GM12878 (cell line): ENCODE measurements at regions not wholly inside any gene's neighbourhood (a gene's known extent, or its start where the extent isn't known, plus 50 kb on each side); places are given as distances from the start of the nearest gene placed in this dataset.

ENCODE experiments used
- ATAC-seq: fragments of 200-7000 bp; cut with Tn5 transposase; 3 replicates; pipeline ENCODE4 v1.9.1; 2020; ENCODE audit warnings: mild to moderate bottlenecking, moderate library complexity
- BruUV-seq: library from RNA; stranded (reverse); fragments of 400-500 nt; replicated peaks from 2 replicates; lab custom pipeline; 2021; lab: Mats Ljungman, UMichigan
- CTCF ChIA-PET: fragments of 300-600 bp; sonication (Branson Sonifier 250); formaldehyde crosslinking; extraction: SDS; loops from one replicate; lab custom pipeline; 2021; ENCODE audit warnings: inconsistent platforms; lab: Yijun Ruan, JAX
- POLR2A ChIA-PET: fragments of 350-600 bp; formaldehyde crosslinking; extraction: SDS; loops from one replicate; lab custom pipeline; 2021; ENCODE audit warnings: inconsistent platforms; lab: Charles Lee
- RAD21 ChIA-PET: fragments of 300-600 bp; sonication (Branson Sonifier 250); formaldehyde crosslinking; loops from one replicate; lab custom pipeline; 2023; ENCODE audit warnings: antibody characterized with exemption; ENCODE audit not compliant: unreplicated experiment; lab: Charles Lee
- SMC1A ChIA-PET: fragments of 300-600 bp; sonication (Branson Sonifier 250); formaldehyde crosslinking; loops from one replicate; lab custom pipeline; 2023; ENCODE audit not compliant: unreplicated experiment, uncharacterized antibody; lab: Charles Lee
- DNase-seq: peaks from one replicate; pipeline ENCODE4 v3.0.0-alpha.2; 2011; ENCODE audit warnings: low read depth, low spot score
- FAIRE-seq: peaks from 3 replicates; lab custom pipeline; 2011; peaks lifted over from hg19 to GRCh38; lab: Jason Lieb, UNC
- H2AFZ ChIP-seq: 2 replicates; pipeline ENCODE4 v1.6.0; 2011; ENCODE audit warnings: low read depth, low read length, control low read depth; ENCODE audit not compliant: control insufficient read depth
- H3K27ac ChIP-seq: 2 replicates; pipeline ENCODE4 v1.5.1; 2011; ENCODE audit warnings: control low read depth; ENCODE audit not compliant: control insufficient read depth, insufficient read depth
- H3K27me3 ChIP-seq, 2 experiments: replicated peaks in 1 of 2; 2 replicates each; pipeline versions ENCODE4 v1.6.0 to v1.6.1; 2011; ENCODE audit warnings: low read length in 1 of 2; ENCODE audit not compliant: control insufficient read depth in 2 of 2, insufficient read depth in 2 of 2
- H3K36me3 ChIP-seq, 2 experiments: 2 replicates each; pipeline ENCODE4 v1.5.1; 2011; ENCODE audit warnings: low read length in 1 of 2; ENCODE audit not compliant: control insufficient read depth in 2 of 2, insufficient read depth in 2 of 2
- H3K4me1 ChIP-seq: 2 replicates; pipeline ENCODE4 v1.6.1; 2011; ENCODE audit warnings: mild to moderate bottlenecking, low read length, moderate library complexity, mixed read lengths; ENCODE audit not compliant: control insufficient read depth, insufficient read depth
- H3K4me2 ChIP-seq: 2 replicates; pipeline ENCODE4 v1.6.0; 2011; ENCODE audit warnings: control low read depth; ENCODE audit not compliant: control insufficient read depth, insufficient read depth
- H3K4me3 ChIP-seq: fragments of 200-600 bp; sonication (generic); 2 replicates; pipeline ENCODE4 v1.5.1; 2016
- H3K79me2 ChIP-seq: 2 replicates; pipeline ENCODE4 v1.6.0; 2011; ENCODE audit warnings: low read length; ENCODE audit not compliant: control insufficient read depth, insufficient read depth
- H3K9ac ChIP-seq: 2 replicates; pipeline ENCODE4 v1.8.0; 2011; ENCODE audit warnings: low read length, control low read depth, mixed read lengths; ENCODE audit not compliant: control insufficient read depth, insufficient read depth
- H3K9me3 ChIP-seq: replicated peaks from 3 replicates; pipeline ENCODE4 v1.5.1; 2011; ENCODE audit warnings: mild to moderate bottlenecking, low read length; ENCODE audit not compliant: control insufficient read depth, insufficient read depth
- H4K20me1 ChIP-seq: 2 replicates; pipeline ENCODE4 v1.6.0; 2011; ENCODE audit not compliant: control insufficient read depth, insufficient read depth
- CBFB ChIP-seq: IDR thresholded peaks from 2 replicates; pipeline ENCODE4 v1.6.1; 2016; ENCODE audit warnings: antibody characterized with exemption, low read depth
- CHD1 ChIP-seq: IDR thresholded peaks from 2 replicates; pipeline ENCODE4 v1.6.1; 2012; ENCODE audit warnings: low read depth, low read length, improper control_type of control experiment
- CHD4 ChIP-seq: fragments of 200-600 bp; sonication (generic); IDR thresholded peaks from 2 replicates; pipeline ENCODE4 v1.6.1; 2016; ENCODE audit warnings: mild to moderate bottlenecking
- CREB1 ChIP-seq: IDR thresholded peaks from 2 replicates; pipeline ENCODE4 v1.6.1; 2012; ENCODE audit warnings: low read depth, mild to moderate bottlenecking, inconsistent platforms
- ESRRA ChIP-seq: IDR thresholded peaks from 2 replicates; pipeline ENCODE4 v1.6.1; 2012; ENCODE audit warnings: mild to moderate bottlenecking, low read length, improper control_type of control experiment
- HDAC2 ChIP-seq: fragments of 200-600 bp; sonication (generic); IDR thresholded peaks from 2 replicates; pipeline ENCODE4 v1.6.1; 2017
- JUNB ChIP-seq: IDR thresholded peaks from 2 replicates; pipeline ENCODE4 v1.6.1; 2016; ENCODE audit warnings: antibody characterized with exemption, mild to moderate bottlenecking
- KAT2A ChIP-seq: conservative IDR thresholded peaks from 2 replicates; pipeline ENCODE4 v1.6.1; 2011; ENCODE audit warnings: low read depth, low read length; ENCODE audit not compliant: control insufficient read depth
- NFXL1 ChIP-seq: fragments of 450-650 bp; IDR thresholded peaks from 2 replicates; pipeline ENCODE4 v1.6.1; 2017; ENCODE audit warnings: antibody characterized with exemption, mild to moderate bottlenecking, borderline replicate concordance
- NR2C2 ChIP-seq: IDR thresholded peaks from 2 replicates; pipeline ENCODE4 v1.6.1; 2011; ENCODE audit warnings: borderline replicate concordance, low read depth; ENCODE audit not compliant: control insufficient read depth, insufficient read length
- PAX5 ChIP-seq: IDR thresholded peaks from 2 replicates; pipeline ENCODE4 v1.6.1; 2011; ENCODE audit warnings: low read depth, low read length, borderline replicate concordance
- RB1 ChIP-seq: fragments of 450-650 bp; formaldehyde crosslinking; IDR thresholded peaks from 2 replicates; pipeline ENCODE4 v1.6.1; 2017; ENCODE audit warnings: mild to moderate bottlenecking, borderline replicate concordance
- SMAD1 ChIP-seq: fragments of 450-650 bp; IDR thresholded peaks from 2 replicates; pipeline ENCODE4 v1.6.1; 2018; ENCODE audit warnings: mild to moderate bottlenecking, low read depth; ENCODE audit not compliant: partially characterized antibody
- SPI1 ChIP-seq: IDR thresholded peaks from 2 replicates; pipeline ENCODE4 v1.6.1; 2011; ENCODE audit warnings: low read depth, mild to moderate bottlenecking, low read length, moderate library complexity, borderline replicate concordance; ENCODE audit not compliant: insufficient read depth
- SRF ChIP-seq, 2 experiments: IDR thresholded peaks; 2 replicates each; pipeline ENCODE4 v1.6.1; 2011; ENCODE audit warnings: low read depth in 2 of 2, low read length in 2 of 2, mild to moderate bottlenecking in 1 of 2, moderate library complexity in 1 of 2
- STAT1 ChIP-seq: fragments of 450-650 bp; conservative IDR thresholded peaks from 2 replicates; pipeline ENCODE4 v1.6.1; 2014; ENCODE audit warnings: antibody characterized with exemption, mild to moderate bottlenecking
- ZBED1 ChIP-seq: IDR thresholded peaks from 2 replicates; pipeline ENCODE4 v1.6.1; 2016; ENCODE audit warnings: borderline replicate concordance
- ZNF217 ChIP-seq: fragments of 450-650 bp; IDR thresholded peaks from 2 replicates; pipeline ENCODE4 v1.6.1; 2017; ENCODE audit warnings: antibody characterized with exemption, mild to moderate bottlenecking
- ZNF622 ChIP-seq: fragments of 450-650 bp; IDR thresholded peaks from 2 replicates; pipeline ENCODE4 v1.6.1; 2017; ENCODE audit warnings: mild to moderate bottlenecking, inconsistent platforms
- ZSCAN29 ChIP-seq: fragments of 450-650 bp; IDR thresholded peaks from 2 replicates; pipeline ENCODE4 v1.6.1; 2017; ENCODE audit warnings: mild to moderate bottlenecking, moderate library complexity
- WGBS: methylation state at CpG from one replicate; pipeline ENCODE4 v1.1.6; 2016; ENCODE audit warnings: low lambda C conversion rate; ENCODE audit not compliant: insufficient replicate concordance, insufficient coverage; ENCODE audit errors: missing lambda C conversion rate; 5-methylcytosine and 5-hydroxymethylcytosine counted together
- in situ Hi-C: fragments of 300-500 bp; cut with MboI; formaldehyde crosslinking; loops from 9 replicates; pipeline ENCODE4 v1.14.3; 2018; ENCODE audit warnings: mixed read lengths
- intact Hi-C: fragments of 100-400 bp; cut with micrococcal nuclease; formaldehyde crosslinking; loops from one replicate; pipeline ENCODE4 v1.14.2; 2022; ENCODE audit not compliant: unreplicated experiment
- TF ChIP-seq, protein P1 (sequence below): fragments of 450-650 bp; IDR thresholded peaks from 2 replicates; pipeline ENCODE4 v1.6.1; 2017; ENCODE audit warnings: mild to moderate bottlenecking, low read depth, inconsistent platforms; ENCODE audit not compliant: poor library complexity, severe bottlenecking
- TF ChIP-seq, protein P2 (sequence below): IDR thresholded peaks from 2 replicates; pipeline ENCODE4 v1.6.1; 2012; ENCODE audit warnings: mild to moderate bottlenecking, low read depth, low read length

DNA sequence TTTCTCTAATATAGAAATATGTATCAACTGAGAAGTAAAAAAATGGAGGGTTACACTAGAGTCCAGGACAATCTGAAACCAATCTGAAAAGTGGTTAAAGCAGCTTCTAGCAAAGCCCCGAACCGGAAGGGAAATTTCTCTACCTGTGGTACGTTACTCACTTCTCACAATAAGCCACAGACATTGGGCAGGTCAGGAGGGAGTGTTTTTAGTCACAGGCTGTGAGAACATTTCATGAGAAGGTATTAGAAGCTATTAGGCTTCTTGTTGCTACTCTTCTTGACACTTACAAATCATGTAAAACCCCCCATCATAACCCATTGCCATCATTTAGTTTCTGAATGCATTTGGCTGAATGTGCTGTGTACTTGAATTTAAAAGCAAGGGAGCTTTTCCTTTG lies 120.9 kb downstream of the NUFIP1 start:
- in situ Hi-C loops, result no loop called here
- DNase-seq (peak; percentile 61), FAIRE-seq (peak; percentile 92), ATAC-seq (peak; percentile 93)
- Histone ChIP-seq H3K4me2 (no peak overlapping the region), H3K4me3 (no peak overlapping the region), H3K9me3 (peaks cover 3% of the 10 kb centered on the region; the same call in 2 of the 3 replicates), H3K36me3 (no peaks in the 10 kb centered on the region), H3K27me3 (no peaks in the 10 kb centered on the region; a peak in 1 of 4 replicates), H3K9ac (no peak overlapping the region), H4K20me1 (no peaks in the 10 kb centered on the region), H3K79me2 (no peaks in the 10 kb centered on the region), H2AFZ (no peak overlapping the region), H3K27ac (no peak overlapping the region), H3K4me1 (peaks cover 7% of the 10 kb centered on the region)
- RAD21 ChIA-PET, result interaction anchor here (0.9 kb wide), 2 partner anchors 20 to 104 kb away, joined by 3 read pairs; no protein-coding TSS in a partner anchor
- BruUV-seq, result no TSS peak
- intact Hi-C loops, result no loop called here
- SMC1A ChIA-PET, result interaction anchor here (1.1 to 1.6 kb wide), 3 partner anchors 23 to 138 kb away, joined by 3 read pairs; no protein-coding TSS in a partner anchor
- POLR2A ChIA-PET, result no interaction called here
- 0% methylated on average over 3 of the region's 3 CpGs for WGBS
- CTCF ChIA-PET, result no interaction called here
- no peak for TF ChIP-seq SRF (IDR thresholded peaks at IDR 0.05; ENCODE audit: low read depth in 2 of 2, low read length in 2 of 2)
- TF ChIP-seq CREB1, result no peak
- TF ChIP-seq ZSCAN29, result no peak
- no peak for TF ChIP-seq ESRRA
- TF ChIP-seq STAT1, result no peak
- TF ChIP-seq ZNF217, result no peak
- no peak; the same call in 1 of the 2 replicates for TF ChIP-seq SPI1
- no peak for TF ChIP-seq NFXL1
- TF ChIP-seq SMAD1, result no peak
- TF ChIP-seq JUNB, result peak; percentile 89
- TF ChIP-seq, protein P1, sequence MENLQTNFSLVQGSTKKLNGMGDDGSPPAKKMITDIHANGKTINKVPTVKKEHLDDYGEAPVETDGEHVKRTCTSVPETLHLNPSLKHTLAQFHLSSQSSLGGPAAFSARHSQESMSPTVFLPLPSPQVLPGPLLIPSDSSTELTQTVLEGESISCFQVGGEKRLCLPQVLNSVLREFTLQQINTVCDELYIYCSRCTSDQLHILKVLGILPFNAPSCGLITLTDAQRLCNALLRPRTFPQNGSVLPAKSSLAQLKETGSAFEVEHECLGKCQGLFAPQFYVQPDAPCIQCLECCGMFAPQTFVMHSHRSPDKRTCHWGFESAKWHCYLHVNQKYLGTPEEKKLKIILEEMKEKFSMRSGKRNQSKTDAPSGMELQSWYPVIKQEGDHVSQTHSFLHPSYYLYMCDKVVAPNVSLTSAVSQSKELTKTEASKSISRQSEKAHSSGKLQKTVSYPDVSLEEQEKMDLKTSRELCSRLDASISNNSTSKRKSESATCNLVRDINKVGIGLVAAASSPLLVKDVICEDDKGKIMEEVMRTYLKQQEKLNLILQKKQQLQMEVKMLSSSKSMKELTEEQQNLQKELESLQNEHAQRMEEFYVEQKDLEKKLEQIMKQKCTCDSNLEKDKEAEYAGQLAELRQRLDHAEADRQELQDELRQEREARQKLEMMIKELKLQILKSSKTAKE, result peak; percentile 77
- no peak for TF ChIP-seq CHD1
- peak; percentile 54; the same call in 1 of the 2 replicates for TF ChIP-seq CBFB
- TF ChIP-seq ZBED1, result no peak
- no peak for TF ChIP-seq HDAC2
- TF ChIP-seq, protein P2, sequence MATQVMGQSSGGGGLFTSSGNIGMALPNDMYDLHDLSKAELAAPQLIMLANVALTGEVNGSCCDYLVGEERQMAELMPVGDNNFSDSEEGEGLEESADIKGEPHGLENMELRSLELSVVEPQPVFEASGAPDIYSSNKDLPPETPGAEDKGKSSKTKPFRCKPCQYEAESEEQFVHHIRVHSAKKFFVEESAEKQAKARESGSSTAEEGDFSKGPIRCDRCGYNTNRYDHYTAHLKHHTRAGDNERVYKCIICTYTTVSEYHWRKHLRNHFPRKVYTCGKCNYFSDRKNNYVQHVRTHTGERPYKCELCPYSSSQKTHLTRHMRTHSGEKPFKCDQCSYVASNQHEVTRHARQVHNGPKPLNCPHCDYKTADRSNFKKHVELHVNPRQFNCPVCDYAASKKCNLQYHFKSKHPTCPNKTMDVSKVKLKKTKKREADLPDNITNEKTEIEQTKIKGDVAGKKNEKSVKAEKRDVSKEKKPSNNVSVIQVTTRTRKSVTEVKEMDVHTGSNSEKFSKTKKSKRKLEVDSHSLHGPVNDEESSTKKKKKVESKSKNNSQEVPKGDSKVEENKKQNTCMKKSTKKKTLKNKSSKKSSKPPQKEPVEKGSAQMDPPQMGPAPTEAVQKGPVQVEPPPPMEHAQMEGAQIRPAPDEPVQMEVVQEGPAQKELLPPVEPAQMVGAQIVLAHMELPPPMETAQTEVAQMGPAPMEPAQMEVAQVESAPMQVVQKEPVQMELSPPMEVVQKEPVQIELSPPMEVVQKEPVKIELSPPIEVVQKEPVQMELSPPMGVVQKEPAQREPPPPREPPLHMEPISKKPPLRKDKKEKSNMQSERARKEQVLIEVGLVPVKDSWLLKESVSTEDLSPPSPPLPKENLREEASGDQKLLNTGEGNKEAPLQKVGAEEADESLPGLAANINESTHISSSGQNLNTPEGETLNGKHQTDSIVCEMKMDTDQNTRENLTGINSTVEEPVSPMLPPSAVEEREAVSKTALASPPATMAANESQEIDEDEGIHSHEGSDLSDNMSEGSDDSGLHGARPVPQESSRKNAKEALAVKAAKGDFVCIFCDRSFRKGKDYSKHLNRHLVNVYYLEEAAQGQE, result no peak
- peak; percentile 67; the same call in 1 of the 2 replicates for TF ChIP-seq PAX5
- no peak for TF ChIP-seq ZNF622
- no peak for TF ChIP-seq RB1
- TF ChIP-seq KAT2A, result no peak
- TF ChIP-seq NR2C2, result no peak
- TF ChIP-seq CHD4, result no peak
